HEK293T (cell line): ENCODE measurements at regions not wholly inside any gene's neighbourhood (a gene's known extent, or its start where the extent isn't known, plus 50 kb on each side); places are given as distances from the start of the nearest gene placed in this dataset.

ENCODE experiments used
- CTCF ChIA-PET: fragments of 350-600 bp; formaldehyde crosslinking; extraction: SDS; loops from one replicate; lab custom pipeline; 2021; ENCODE audit warnings: antibody characterized with exemption, inconsistent platforms; lab: Yijun Ruan, JAX
- POLR2A ChIA-PET: fragments of 350-600 bp; formaldehyde crosslinking; extraction: SDS; loops from one replicate; lab custom pipeline; 2020; ENCODE audit warnings: antibody characterized with exemption, inconsistent platforms; lab: Yijun Ruan, JAX
- DNase-seq: peaks from one replicate; pipeline ENCODE4 v3.0.0; 2012; ENCODE audit warnings: mixed read lengths; ENCODE audit errors: extremely low spot score
- ARNT ChIP-seq: fragments of 450-650 bp; IDR thresholded peaks from 2 replicates; pipeline ENCODE4 v1.6.1; 2017; ENCODE audit warnings: mild to moderate bottlenecking
- BHLHE40 ChIP-seq: fragments of 450-650 bp; IDR thresholded peaks from 2 replicates; pipeline ENCODE4 v1.6.1; 2016; ENCODE audit warnings: mild to moderate bottlenecking, moderate library complexity, borderline replicate concordance
- CTBP1 ChIP-seq: fragments of 450-650 bp; IDR thresholded peaks from 2 replicates; pipeline ENCODE4 v1.6.1; 2016; ENCODE audit warnings: borderline replicate concordance
- ELF4 ChIP-seq: fragments of 450-650 bp; IDR thresholded peaks from 2 replicates; pipeline ENCODE4 v1.6.1; 2017; ENCODE audit warnings: antibody characterized with exemption
- FOXA1 ChIP-seq: fragments of 450-650 bp; IDR thresholded peaks from 2 replicates; pipeline ENCODE4 v1.6.1; 2016; ENCODE audit warnings: mild to moderate bottlenecking
- FOXK2 ChIP-seq: fragments of 450-650 bp; IDR thresholded peaks from 2 replicates; pipeline ENCODE4 v1.6.1; 2016; ENCODE audit warnings: mild to moderate bottlenecking
- FOXM1 ChIP-seq: fragments of 450-650 bp; IDR thresholded peaks from 2 replicates; pipeline ENCODE4 v1.6.1; 2017; ENCODE audit warnings: mild to moderate bottlenecking, borderline replicate concordance
- HDGF ChIP-seq: fragments of 450-650 bp; IDR thresholded peaks from 2 replicates; pipeline ENCODE4 v1.6.1; 2017; ENCODE audit warnings: antibody characterized with exemption, borderline replicate concordance
- L3MBTL2 ChIP-seq: fragments of 450-650 bp; conservative IDR thresholded peaks from 2 replicates; pipeline ENCODE4 v1.6.1; 2016; ENCODE audit warnings: mild to moderate bottlenecking
- LEF1 ChIP-seq: fragments of 450-650 bp; IDR thresholded peaks from 2 replicates; pipeline ENCODE4 v1.6.1; 2017; ENCODE audit warnings: mild to moderate bottlenecking, borderline replicate concordance
- NFRKB ChIP-seq: fragments of 450-650 bp; IDR thresholded peaks from 2 replicates; pipeline ENCODE4 v1.6.1; 2016; ENCODE audit warnings: mild to moderate bottlenecking, moderate library complexity
- PKNOX1 ChIP-seq: fragments of 450-650 bp; IDR thresholded peaks from 2 replicates; pipeline ENCODE4 v1.6.1; 2016
- SP1 ChIP-seq: fragments of 450-650 bp; IDR thresholded peaks from 2 replicates; pipeline ENCODE4 v1.6.1; 2017
- SUZ12 ChIP-seq: fragments of 450-650 bp; IDR thresholded peaks from 2 replicates; pipeline ENCODE4 v1.6.1; 2016; ENCODE audit warnings: mild to moderate bottlenecking
- TARDBP ChIP-seq: fragments of 450-650 bp; IDR thresholded peaks from 2 replicates; pipeline ENCODE4 v1.6.1; 2016
- ZNF384 ChIP-seq: fragments of 450-650 bp; IDR thresholded peaks from 2 replicates; pipeline ENCODE4 v1.6.1; 2016

DNA sequence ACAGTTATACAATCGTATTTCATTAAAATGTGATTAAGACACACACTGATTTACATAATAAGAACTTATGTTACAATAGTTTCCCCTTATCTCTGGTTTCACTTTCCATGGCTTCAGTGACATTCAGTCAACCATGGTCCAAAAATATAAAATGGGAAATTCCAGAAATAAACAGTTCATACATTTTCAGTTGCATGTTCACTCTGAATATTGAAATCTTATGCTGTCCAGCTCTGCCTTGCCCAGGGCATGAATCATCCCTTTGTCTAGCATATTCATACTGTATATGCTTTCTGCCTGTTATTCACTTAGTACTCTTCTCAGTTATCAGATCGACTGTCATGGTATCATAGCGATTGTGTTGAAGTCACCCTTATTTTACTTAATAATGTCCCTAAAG, 173.8 kb upstream of the DCAF12L2 start:
- ChIA-PET CTCF (no interaction called here), POLR2A (no interaction called here)
- TF ChIP-seq BHLHE40 (no peak), TARDBP (no peak), FOXA1 (no peak), SUZ12 (no peak), CTBP1 (no peak), NFRKB (no peak), HDGF (no peak), PKNOX1 (no peak), ELF4 (no peak), ZNF384 (no peak), L3MBTL2 (no peak), FOXM1 (no peak), LEF1 (no peak), SP1 (no peak), ARNT (no peak), FOXK2 (no peak)
- DNase-seq = no peak

DNA sequence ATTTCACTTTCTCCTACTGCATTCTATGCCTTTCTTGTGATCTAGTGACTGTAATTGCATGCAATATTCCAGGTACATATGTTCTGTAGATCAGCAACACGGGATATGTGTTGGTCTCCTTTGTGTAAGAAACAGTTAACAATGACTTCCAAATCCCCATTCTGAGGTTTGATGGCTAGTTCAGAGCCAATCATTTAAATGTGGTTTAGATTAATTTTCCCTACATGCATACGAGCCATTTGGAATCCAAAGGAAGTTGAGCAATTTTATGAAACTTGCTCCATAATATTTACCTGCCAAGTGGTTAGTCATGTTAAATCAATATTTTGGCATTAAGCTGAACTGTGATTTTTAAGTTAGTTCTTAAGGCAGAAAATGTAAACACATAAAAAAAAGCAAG, 172.8 kb upstream of the DCAF12L2 start:
- POLR2A ChIA-PET = no interaction called here

DNA sequence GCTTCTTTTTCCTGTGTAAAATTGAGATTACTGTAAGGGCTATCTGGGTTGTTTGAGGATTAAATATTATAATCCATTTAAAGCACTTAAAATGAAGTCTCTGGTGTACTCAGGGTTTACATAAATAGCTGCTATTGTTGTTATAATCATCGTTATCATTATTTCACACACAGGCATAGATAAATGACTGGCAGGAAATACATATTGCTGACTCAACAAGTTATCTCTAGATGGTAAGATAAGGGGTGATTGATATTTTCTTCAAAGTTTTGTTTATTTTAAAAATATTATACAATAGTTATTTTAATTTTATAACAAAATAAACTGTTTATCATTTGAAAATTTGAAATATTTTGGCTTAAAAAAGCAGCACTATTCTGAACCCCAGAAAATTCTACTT, 134.3 kb upstream of the DCAF12L2 start:
- ChIA-PET POLR2A (no interaction called here), CTCF (no interaction called here)
- DNase-seq = no peak
- TF ChIP-seq FOXA1 (no peak), SUZ12 (no peak), ZNF384 (no peak), HDGF (no peak), LEF1 (no peak), TARDBP (no peak), FOXK2 (no peak), ELF4 (no peak), ARNT (no peak), L3MBTL2 (no peak), CTBP1 (no peak), PKNOX1 (no peak), BHLHE40 (no peak), SP1 (no peak), NFRKB (no peak), FOXM1 (no peak)

More for the DNA sequence above, 172.8 kb upstream of the DCAF12L2 start:
- TF ChIP-seq HDGF = no peak
- TF ChIP-seq TARDBP = no peak
- no peak for TF ChIP-seq CTBP1
- TF ChIP-seq FOXM1 = no peak
- TF ChIP-seq BHLHE40 = no peak
- no peak for TF ChIP-seq ELF4
- no peak for TF ChIP-seq SUZ12
- TF ChIP-seq FOXK2 = no peak
- no peak for TF ChIP-seq L3MBTL2
- no peak for TF ChIP-seq NFRKB
- no peak for TF ChIP-seq PKNOX1
- no peak for TF ChIP-seq FOXA1
- no peak for TF ChIP-seq LEF1
- TF ChIP-seq ARNT = no peak
- TF ChIP-seq ZNF384 = no peak
- no peak for TF ChIP-seq SP1
- DNase-seq = no peak
- CTCF ChIA-PET = no interaction called here

DNA sequence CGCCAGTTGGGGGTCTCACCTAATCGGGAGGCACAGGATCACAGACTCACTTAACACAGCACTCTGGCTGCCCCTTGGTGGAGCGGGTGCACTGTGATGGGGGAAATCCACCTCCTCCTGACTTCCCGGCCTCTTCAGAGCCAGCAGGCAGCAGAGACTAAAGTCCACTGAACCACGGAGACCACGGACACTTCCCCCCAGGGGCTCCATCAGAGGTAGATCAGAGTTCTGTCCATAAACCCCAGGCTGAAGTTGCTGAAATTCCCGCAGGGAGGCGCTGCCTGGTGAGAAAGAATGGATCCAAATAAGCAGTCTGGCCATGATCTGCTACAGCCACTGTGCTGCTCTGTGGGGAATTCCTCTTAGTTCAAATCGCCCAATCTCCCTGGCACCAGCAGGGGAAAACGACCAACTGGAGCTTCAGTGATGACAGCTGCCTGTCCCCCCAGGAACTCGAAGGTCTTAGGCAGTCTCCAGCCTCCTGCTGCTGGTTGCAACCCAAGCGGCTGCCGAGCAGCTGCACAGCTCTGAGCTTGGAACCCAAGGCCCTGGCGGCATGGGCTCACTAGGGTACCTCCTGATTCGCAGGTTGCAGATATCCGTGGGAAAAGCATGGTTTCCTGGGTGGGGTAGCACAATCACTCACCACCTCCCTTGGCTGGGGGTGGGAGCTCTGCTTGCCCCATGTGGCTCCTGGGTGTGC, 106.9 kb upstream of the DCAF12L2 start:
- no peak for TF ChIP-seq L3MBTL2
- TF ChIP-seq FOXA1 = no peak
- no peak for TF ChIP-seq NFRKB
- TF ChIP-seq TARDBP = no peak
- TF ChIP-seq CTBP1 = no peak
- no peak for TF ChIP-seq ZNF384
- TF ChIP-seq BHLHE40 = no peak
- no peak for TF ChIP-seq ARNT
- TF ChIP-seq LEF1 = no peak
- no peak for TF ChIP-seq SUZ12
- TF ChIP-seq SP1 = no peak
- TF ChIP-seq PKNOX1 = no peak
- no peak for TF ChIP-seq FOXM1
- CTCF ChIA-PET = no interaction called here
- peak; percentile 8 for DNase-seq
- POLR2A ChIA-PET = no interaction called here

GRCh38 chrX:126265116-126265515, 99.0 kb upstream of the DCAF12L2 start:
- TF ChIP-seq CTBP1 (no peak), HDGF (no peak), ARNT (no peak), FOXK2 (no peak), SP1 (no peak), NFRKB (no peak), FOXM1 (no peak), L3MBTL2 (no peak), TARDBP (no peak), ZNF384 (no peak), SUZ12 (no peak)
- no peak for DNase-seq
- ChIA-PET CTCF (no interaction called here), POLR2A (no interaction called here)
